CD4-positive, alpha-beta T cell treated with Interleukin-2 at 100 ng/mL for 4 hours (primary cell): ENCODE measurements at regions not wholly inside any gene's neighbourhood (a gene's known extent, or its start where the extent isn't known, plus 50 kb on each side); places are given as distances from the start of the nearest gene placed in this dataset.
"Not testable (repeated sequence)": the region's sequence is repeated elsewhere in the genome, so short reads cannot be mapped to it uniquely, and the experiment has no call there.

Experiments
- DNase-seq: peaks from one replicate; pipeline ENCODE4 v3.0.0-alpha.2; 2020; ENCODE audit warnings: low spot score

- no peak for DNase-seq
Observed at GRCh38 chr3:104396974-104397669, 969.6 kb upstream of the ALCAM start.

GRCh38 chr3:104397713-104398112 is 969.0 kb upstream of the ALCAM start:
- no peak for DNase-seq

GRCh38 chr3:104402902-104403301 is 963.8 kb upstream of the ALCAM start:
- DNase-seq: no peak

GRCh38 chr3:104411757-104412156 is 955.0 kb upstream of the ALCAM start:
- DNase-seq: no peak

- no peak for DNase-seq
Observed at GRCh38 chr3:104412608-104413580, 953.8 kb upstream of the ALCAM start.

GRCh38 chr3:104428337-104428925 is 938.3 kb upstream of the ALCAM start:
- DNase-seq: no peak

GRCh38 chr3:104429727-104430126 is 937.0 kb upstream of the ALCAM start:
- no peak for DNase-seq

- DNase-seq: no peak
Observed at GRCh38 chr3:104436506-104436905, 930.2 kb upstream of the ALCAM start.

GRCh38 chr3:104437131-104437750 is 929.5 kb upstream of the ALCAM start:
- DNase-seq: no peak

GRCh38 chr3:104437891-104438290 is 928.8 kb upstream of the ALCAM start:
- DNase-seq: no peak

- no peak for DNase-seq
Observed at GRCh38 chr3:104438706-104439105, 928.0 kb upstream of the ALCAM start.

GRCh38 chr3:104445252-104445919 is 921.3 kb upstream of the ALCAM start:
- DNase-seq: not testable (repeated sequence)

GRCh38 chr3:104447681-104448080 is 919.0 kb upstream of the ALCAM start:
- no peak for DNase-seq

GRCh38 chr3:104452697-104453096 is 914.0 kb upstream of the ALCAM start:
- DNase-seq: no peak

- DNase-seq: no peak
Observed at GRCh38 chr3:104458657-104459056, 908.1 kb upstream of the ALCAM start.

- DNase-seq: no peak
Observed at GRCh38 chr3:104460477-104461406, 906.0 kb upstream of the ALCAM start.

- DNase-seq: no peak
Observed at GRCh38 chr3:104461431-104461830, 905.3 kb upstream of the ALCAM start.

- DNase-seq: no peak
Observed at GRCh38 chr3:104472221-104472620, 894.5 kb upstream of the ALCAM start.

GRCh38 chr3:104474011-104474410 is 892.7 kb upstream of the ALCAM start:
- DNase-seq: no peak

GRCh38 chr3:104503022-104503421 is 863.7 kb upstream of the ALCAM start:
- DNase-seq: no peak
